Hematopoietic multipotent progenitor cell treated with erythropoietin and hydrocortisone succinate and interleukin-3 and kit ligand, for 4 days (in vitro differentiated cells): ENCODE measurements at regions not wholly inside any gene's neighbourhood (a gene's known extent, or its start where the extent isn't known, plus 50 kb on each side); places are given as distances from the start of the nearest gene placed in this dataset.

Experiments
- DNase-seq: peaks from one replicate; pipeline ENCODE4 v3.0.0-alpha.2; 2015

DNA sequence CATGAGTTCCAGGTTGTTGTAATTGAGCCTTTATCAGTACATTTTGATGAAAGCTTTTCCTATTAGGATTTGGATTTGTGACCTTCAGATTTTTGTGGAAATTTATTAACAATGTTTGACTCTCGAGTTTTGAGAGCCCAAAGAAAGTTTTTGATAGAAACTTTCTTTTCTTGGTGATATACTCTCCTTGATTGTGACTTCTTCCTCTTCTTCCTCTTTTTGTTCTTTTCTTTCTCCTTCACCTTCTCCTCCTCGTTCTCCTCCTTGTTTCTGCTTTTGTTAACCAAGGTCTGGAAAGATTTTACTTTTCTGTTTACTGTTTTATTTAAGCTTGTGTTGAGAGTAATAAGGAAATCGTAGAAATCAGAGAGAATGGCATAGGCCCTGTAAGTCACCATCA is 182.4 kb downstream of the TRIM27 start:
- no peak for DNase-seq

- DNase-seq = peak; percentile 74
These were observed 181.0 kb downstream of the TRIM27 start for GRCh38 chr6:28742668-28743270.

GRCh38 chr6:28743271-28743789 is 180.5 kb downstream of the TRIM27 start:
- DNase-seq = no peak

GRCh38 chr6:28747083-28747630 is 176.6 kb downstream of the TRIM27 start:
- DNase-seq = no peak

DNA sequence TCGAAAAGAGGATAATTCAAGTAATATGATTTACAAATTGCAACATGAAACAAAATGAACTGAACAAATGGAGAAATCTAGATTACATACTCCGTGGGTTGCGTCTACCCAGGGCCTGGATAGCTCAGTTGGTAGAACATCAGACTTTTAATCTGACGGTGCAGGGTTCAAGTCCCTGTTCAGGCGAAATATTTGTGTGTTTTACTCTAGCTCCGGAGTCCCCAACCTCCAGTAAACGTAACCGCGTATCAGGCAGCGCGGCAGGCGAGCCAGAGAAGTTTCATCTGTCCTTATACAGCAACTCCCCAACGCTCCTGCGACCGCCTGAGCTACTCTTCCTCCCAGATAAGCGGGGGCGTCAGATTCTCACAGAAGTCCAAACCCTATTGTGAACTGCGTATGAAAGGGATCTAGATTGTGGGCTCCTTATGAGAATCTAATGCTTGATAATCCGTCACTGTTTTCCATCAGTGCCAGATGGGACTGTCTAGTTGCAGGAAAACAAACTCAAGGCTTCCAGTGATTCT is 176.1 kb downstream of the TRIM27 start:
- DNase-seq = peak; percentile 45

DNA sequence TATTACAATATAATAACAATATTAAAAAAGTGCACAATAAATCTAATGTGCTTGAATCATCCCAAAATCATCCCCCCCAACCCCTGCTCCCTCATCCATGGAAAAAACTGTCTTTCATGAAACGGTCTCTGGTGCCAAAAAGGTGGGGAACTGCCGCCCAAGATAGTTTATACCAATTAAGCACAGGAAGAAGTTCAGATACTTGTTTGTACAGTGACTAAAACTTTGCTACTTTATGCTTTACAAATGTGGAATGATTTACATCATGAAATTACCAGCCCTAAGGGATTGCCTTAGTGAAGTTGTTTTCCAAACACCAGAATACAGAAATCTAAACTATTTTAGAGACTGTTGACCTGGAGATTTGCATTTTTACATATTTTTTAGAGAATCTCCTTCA is 175.6 kb downstream of the TRIM27 start:
- no peak for DNase-seq

DNA sequence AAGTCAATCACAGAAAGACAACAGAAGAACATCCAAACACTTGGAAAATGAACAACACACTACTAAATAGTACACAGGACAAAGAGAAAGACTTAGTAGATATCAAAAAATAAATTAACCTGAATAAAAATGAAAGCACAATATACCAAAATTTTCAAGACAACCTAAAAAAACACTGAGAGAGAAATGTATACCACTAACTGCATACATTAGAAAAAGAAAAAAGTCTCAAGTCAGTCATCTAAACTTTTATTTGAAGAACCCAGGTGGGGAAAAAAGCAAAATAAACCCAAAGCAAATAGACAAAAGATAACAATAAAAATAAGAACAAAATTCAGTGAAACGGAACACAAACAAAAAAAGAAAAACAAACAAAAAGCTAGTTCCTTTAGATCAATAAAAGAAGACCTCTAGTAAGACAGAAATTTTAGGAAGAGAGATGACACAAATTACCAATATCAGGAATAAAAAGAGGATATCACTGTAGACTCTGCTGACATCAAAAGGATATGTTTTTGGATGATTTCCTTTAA is 172.8 kb downstream of the TRIM27 start:
- no peak for DNase-seq

- DNase-seq = no peak
These were observed 172.3 kb downstream of the TRIM27 start for GRCh38 chr6:28751514-28751913.

DNA sequence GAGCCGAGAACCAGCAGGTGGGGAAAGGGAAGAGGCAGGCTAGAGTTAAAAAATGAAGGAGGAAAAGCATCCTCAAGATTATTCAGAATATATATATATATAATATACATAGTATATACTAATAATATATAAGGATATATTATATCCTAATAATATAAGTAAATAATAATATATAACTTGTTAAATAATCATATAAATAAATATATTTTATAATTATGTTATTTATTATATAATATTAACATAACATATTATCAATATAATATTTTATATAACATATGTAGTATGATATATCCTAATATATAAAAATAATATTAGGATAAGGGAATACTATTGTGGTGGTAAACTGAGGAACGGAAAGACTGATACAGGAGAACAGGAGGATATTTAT is 171.8 kb downstream of the TRIM27 start:
- DNase-seq = no peak

DNA sequence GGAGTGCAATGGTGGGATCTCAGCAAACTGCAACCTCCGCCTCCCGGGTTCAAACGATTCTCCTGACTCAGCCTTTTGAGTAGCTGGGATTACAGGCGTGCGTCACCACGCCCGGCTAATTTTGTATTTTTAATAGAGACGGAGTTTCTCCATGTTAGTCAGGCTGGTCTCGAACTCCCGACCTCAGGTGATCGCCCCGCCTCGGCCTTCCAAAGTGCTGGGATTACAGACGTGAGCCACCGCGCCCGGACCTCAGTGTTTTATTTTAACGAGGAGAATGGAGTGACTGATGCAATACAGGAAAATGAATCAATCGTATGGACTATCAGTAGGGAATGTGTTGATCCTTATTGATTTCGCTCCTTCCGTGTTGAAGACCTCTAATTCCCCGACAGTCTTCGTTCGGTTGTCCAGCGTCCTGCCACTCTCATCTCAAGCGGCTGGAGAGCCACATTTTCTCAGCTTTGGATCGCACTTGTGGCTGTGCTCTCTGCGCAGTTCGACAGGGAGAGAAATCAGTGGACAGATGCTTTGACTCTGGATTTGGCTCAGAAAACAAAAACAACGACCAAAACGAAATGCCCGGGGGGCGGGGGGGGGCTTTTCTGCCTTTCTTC is 166.2 kb downstream of the TRIM27 start:
- no peak for DNase-seq

DNA sequence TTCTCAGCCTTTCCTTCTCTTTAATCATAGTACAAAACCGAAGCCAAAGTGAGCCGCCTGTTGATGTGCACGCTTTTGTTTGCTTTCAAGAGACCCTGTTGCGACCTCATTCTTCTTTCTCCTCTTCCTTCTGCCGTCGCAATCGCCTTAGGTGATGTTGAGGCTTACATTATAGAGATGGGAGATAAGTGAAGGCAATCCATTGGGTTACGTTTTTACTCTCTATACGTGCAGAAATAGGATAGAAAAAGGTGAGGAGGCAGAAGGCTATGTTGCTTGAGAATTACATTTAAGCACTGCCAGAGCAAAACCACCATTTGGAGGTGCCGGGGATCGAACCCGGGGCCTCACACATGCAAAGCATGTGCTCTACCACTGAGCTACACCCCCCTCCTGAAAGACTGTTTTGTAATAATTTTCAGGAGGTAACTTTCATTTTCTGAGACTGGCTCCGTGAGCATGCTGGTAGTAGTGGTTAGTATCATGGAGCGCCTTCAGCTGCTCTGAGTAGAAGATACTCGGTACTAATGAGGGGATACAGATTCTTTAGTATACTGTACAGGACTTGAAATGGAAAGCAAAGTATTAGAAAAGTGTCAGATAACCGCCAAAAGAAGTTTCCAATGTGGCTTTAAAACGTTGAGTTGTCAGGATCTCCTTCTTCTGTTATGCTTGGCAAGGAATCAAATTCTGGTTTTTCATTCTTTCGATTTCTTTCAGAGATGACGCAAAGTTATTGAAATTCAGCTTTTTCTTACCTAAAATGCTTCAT is 165.6 kb downstream of the TRIM27 start:
- DNase-seq = no peak

DNA sequence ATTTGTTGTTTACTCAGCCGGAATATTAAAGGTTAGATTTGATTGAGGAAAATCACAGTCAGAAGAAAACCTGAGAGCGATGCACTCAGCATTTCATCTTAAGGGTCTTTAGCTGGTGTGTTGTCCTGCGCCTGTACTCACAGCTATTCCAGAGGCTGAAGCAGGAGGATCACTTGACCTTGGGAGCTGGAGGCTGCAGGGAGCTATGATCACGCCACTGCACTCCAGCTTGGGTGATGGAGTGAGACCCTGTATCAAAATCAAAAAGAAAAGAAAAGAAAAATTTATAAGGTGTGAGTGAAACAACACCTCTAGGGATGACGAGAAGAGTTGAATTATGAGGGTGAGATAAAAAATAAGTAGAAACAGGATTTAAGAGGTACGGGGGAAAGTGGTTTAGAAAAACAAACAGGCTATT is 165.0 kb downstream of the TRIM27 start:
- DNase-seq = no peak

DNA sequence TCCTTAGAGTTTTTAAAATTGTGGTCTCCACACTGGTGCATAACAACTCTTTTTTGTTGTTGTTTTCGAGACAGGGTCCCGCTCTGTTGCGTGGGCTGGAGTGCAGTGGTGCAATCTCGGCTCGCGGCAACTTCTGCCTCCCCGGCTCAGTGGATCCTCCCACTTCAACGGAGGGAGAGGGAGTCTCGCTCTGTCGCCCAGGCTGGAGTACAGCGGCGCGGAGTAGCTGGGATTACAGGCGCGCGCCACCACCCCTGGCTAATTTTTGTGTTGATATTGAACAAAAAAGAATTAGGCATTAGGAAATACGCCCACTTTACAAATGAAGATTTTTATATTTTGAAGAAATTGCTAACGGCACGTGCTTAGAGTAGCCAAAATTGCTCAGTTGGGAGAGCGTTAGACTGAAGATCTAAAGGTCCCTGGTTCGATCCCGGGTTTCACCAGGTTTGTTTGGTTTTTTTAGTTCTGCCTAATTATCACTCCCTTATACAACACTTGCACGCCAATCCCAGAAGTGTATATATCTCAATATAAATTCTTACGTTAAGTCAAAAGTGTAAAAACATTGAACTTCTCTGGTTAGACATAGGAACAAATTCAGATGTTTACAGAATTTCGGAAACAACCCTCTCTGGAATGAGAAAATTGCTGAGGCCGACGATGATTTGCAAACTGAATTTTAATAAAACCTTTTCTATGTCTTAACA is 159.6 kb downstream of the TRIM27 start:
- DNase-seq = no peak

GRCh38 chr6:28764761-28765282 is 159.0 kb downstream of the TRIM27 start:
- DNase-seq = no peak

- DNase-seq = no peak
These were observed 157.8 kb downstream of the TRIM27 start for GRCh38 chr6:28765978-28766351.

GRCh38 chr6:28766426-28766825 is 157.4 kb downstream of the TRIM27 start:
- DNase-seq = no peak

DNA sequence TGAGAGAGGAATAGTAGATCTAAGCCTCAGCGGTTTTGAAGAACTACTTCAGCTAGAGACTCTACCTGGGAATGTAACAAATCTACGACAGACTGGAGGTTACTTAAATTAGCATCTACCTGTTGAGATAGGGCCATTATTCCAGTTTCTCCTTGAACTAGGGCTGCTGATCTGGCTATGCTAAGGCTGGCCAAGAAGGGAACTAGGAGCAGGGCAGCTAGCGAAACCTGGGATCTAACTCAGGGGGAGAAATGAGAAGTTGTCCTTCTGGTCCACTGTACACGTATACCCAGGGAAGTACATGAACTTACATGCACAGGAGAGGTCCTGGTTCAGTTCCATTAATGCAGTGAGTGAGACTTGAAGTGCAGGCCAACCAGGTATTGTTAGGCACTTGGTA is 156.7 kb downstream of the TRIM27 start:
- DNase-seq = no peak

DNA sequence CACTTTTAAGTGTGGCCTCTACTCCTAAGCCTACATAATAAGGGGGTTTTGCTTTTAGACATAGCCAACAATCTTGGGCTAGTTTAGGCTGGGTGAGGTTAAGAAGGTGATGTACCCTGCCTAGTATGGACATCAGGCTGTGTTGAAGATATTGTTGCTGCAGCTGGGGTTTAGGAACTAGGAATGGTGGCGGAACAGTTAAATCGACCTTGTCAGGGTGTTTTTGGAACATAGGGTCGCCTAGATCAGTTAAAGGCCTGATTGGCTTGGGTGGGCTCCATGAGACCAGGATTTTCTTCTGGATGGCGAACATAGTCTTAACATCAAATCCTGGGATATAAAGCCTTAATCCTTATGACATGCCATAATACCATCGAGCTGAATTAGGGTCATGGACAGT is 156.1 kb downstream of the TRIM27 start:
- DNase-seq = no peak

- DNase-seq = no peak
These were observed 155.4 kb downstream of the TRIM27 start for GRCh38 chr6:28768187-28768913.

GRCh38 chr6:28769626-28770402 is 154.0 kb downstream of the TRIM27 start:
- no peak for DNase-seq

- DNase-seq = no peak
These were observed 153.1 kb downstream of the TRIM27 start for GRCh38 chr6:28770732-28771131.
